ENCODE measurements at regions not wholly inside any gene's neighbourhood (a gene's known extent, or its start where the extent isn't known, plus 50 kb on each side); places are given as distances from the start of the nearest gene placed in this dataset.
"Not testable (repeated sequence)": the region's sequence is repeated elsewhere in the genome, so short reads cannot be mapped to it uniquely, and the experiment has no call there.

GRCh38 chr20:22529150-22530019, 55.0 kb downstream of the FOXA2 start:
- DNase-seq = peak in 1 of 56 donors; percentile 1

GRCh38 chr20:22526512-22527012, 57.8 kb downstream of the FOXA2 start:
- DNase-seq = no peak

GRCh38 chr20:22525821-22526220, 58.6 kb downstream of the FOXA2 start:
- no peak for DNase-seq

GRCh38 chr20:22525069-22525820, 59.1 kb downstream of the FOXA2 start:
- no peak for DNase-seq

GRCh38 chr20:22524393-22525015, 59.9 kb downstream of the FOXA2 start:
- DNase-seq = no peak

- no peak for DNase-seq
These were observed 60.6 kb downstream of the FOXA2 start for GRCh38 chr20:22523499-22524392.

GRCh38 chr20:22523128-22523498, 61.3 kb downstream of the FOXA2 start:
- no peak for DNase-seq

- DNase-seq = no peak
These were observed 61.7 kb downstream of the FOXA2 start for GRCh38 chr20:22522701-22523100.

- DNase-seq = not testable (repeated sequence)
These were observed 62.4 kb downstream of the FOXA2 start for GRCh38 chr20:22521940-22522339.

GRCh38 chr20:22520381-22520780, 64.0 kb downstream of the FOXA2 start:
- no peak for DNase-seq

- no peak for DNase-seq
These were observed 69.1 kb downstream of the FOXA2 start for GRCh38 chr20:22515264-22515663.

- DNase-seq = no peak
These were observed 70.8 kb downstream of the FOXA2 start for GRCh38 chr20:22513574-22513973.

GRCh38 chr20:22512911-22513489, 71.4 kb downstream of the FOXA2 start:
- DNase-seq = no peak

GRCh38 chr20:22511943-22512910, 72.1 kb downstream of the FOXA2 start:
- DNase-seq = no peak

- no peak for DNase-seq
These were observed 74.6 kb downstream of the FOXA2 start for GRCh38 chr20:22509843-22510147.

GRCh38 chr20:22509090-22509842, 75.1 kb downstream of the FOXA2 start:
- no peak for DNase-seq

GRCh38 chr20:22508426-22508825, 75.9 kb downstream of the FOXA2 start:
- DNase-seq = no peak

GRCh38 chr20:22507240-22507961, 77.0 kb downstream of the FOXA2 start:
- no peak for DNase-seq

All from amygdala (tissue), 56 donors.